CD8-positive, alpha-beta memory T cell (primary cell): ENCODE measurements at regions not wholly inside any gene's neighbourhood (a gene's known extent, or its start where the extent isn't known, plus 50 kb on each side); places are given as distances from the start of the nearest gene placed in this dataset.
A peak's percentile ranks its signal among the peaks of the same experiment; 100 is the strongest.
"Not testable (repeated sequence)": the region's sequence is repeated elsewhere in the genome, so short reads cannot be mapped to it uniquely, and the experiment has no call there.

ENCODE experiments used
- CTCF ChIA-PET: fragments of 350-600 bp; sonication (Branson Sonifier 250); formaldehyde crosslinking; loops from one replicate; lab custom pipeline; 2021; ENCODE audit warnings: antibody characterized with exemption; lab: Charles Lee
- POLR2A ChIA-PET: fragments of 350-600 bp; sonication (Branson Sonifier 250); formaldehyde crosslinking; loops from one replicate; lab custom pipeline; 2021; ENCODE audit warnings: antibody characterized with exemption; lab: Charles Lee
- DNase-seq, 5 donors: peaks; one replicate each; pipeline versions ENCODE4 v3.0.0 to v3.0.0-alpha.2; 2020 to 2022; ENCODE audit warnings: mixed read lengths in 1 of 5
- H3K27ac ChIP-seq: one replicate; pipeline ENCODE4 v1.7.0; 2013; ENCODE audit warnings: low read depth, mild to moderate bottlenecking, low read length, moderate library complexity
- H3K27me3 ChIP-seq: 2 replicates; pipeline ENCODE4 v1.7.0; 2013; ENCODE audit warnings: low read length, mild to moderate bottlenecking; ENCODE audit not compliant: insufficient read depth, poor library complexity, severe bottlenecking
- H3K36me3 ChIP-seq: 2 replicates; pipeline ENCODE4 v1.7.0; 2013; ENCODE audit warnings: mild to moderate bottlenecking, low read length, moderate library complexity; ENCODE audit not compliant: insufficient read depth
- H3K4me1 ChIP-seq: 2 replicates; pipeline ENCODE4 v1.7.0; 2013; ENCODE audit warnings: mild to moderate bottlenecking, low read length, moderate library complexity; ENCODE audit not compliant: insufficient read depth
- H3K4me3 ChIP-seq: 2 replicates; pipeline ENCODE4 v1.7.0; 2013; ENCODE audit warnings: mild to moderate bottlenecking, low read length
- H3K9me3 ChIP-seq: 2 replicates; pipeline ENCODE4 v1.7.0; 2013; ENCODE audit warnings: mild to moderate bottlenecking, low read length
- H3K27ac Mint-ChIP-seq, 8 donors: one replicate each; pipeline ENCODE4 v1.8.0; 2020 to 2021; ENCODE audit warnings: mixed read lengths in 8 of 8, mild to moderate bottlenecking in 6 of 8, inconsistent platforms in 3 of 8, moderate library complexity in 3 of 8
- H3K27me3 Mint-ChIP-seq, 2 donors: one replicate each; pipeline ENCODE4 v1.8.0; 2020 to 2021; ENCODE audit warnings: mixed read lengths in 2 of 2, mild to moderate bottlenecking in 1 of 2, moderate library complexity in 1 of 2
- H3K36me3 Mint-ChIP-seq, 3 donors: one replicate each; pipeline ENCODE4 v1.8.0; 2020 to 2021; ENCODE audit warnings: mixed read lengths in 3 of 3, inconsistent platforms in 1 of 3, mild to moderate bottlenecking in 1 of 3
- H3K4me1 Mint-ChIP-seq, 3 donors: one replicate each; pipeline ENCODE4 v1.8.0; 2020 to 2021; ENCODE audit warnings: mixed read lengths in 3 of 3, inconsistent platforms in 1 of 3, mild to moderate bottlenecking in 1 of 3
- H3K4me3 Mint-ChIP-seq, 7 donors: one replicate each; pipeline ENCODE4 v1.8.0; 2020 to 2021; ENCODE audit warnings: mixed read lengths in 7 of 7, mild to moderate bottlenecking in 6 of 7, moderate library complexity in 4 of 7, inconsistent platforms in 2 of 7
- H3K9me3 Mint-ChIP-seq, 5 donors: one replicate each; pipeline ENCODE4 v1.8.0; 2020 to 2022; ENCODE audit warnings: mixed read lengths in 5 of 5, mild to moderate bottlenecking in 3 of 5, moderate library complexity in 2 of 5, inconsistent platforms in 1 of 5

DNA sequence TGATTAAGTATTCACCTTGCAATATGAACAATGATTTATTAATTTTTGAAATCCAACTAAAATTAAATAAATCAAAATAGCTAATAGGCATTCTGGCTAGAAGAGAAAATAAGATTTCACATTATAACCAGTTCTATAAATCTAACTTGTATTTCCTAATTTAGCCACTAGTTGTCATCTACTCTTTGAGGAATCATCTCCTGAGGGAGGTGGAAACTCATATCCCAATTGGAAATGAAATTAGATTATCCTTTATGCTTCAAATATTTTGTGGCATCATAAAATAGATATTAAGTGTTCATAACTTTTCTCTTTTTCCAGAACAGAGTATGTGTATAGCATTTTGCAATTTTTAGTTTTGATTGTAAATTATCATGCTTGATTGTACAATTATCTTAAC, 558.5 kb upstream of the DIAPH2 start:
- no peaks in the 10 kb centered on the region for H3K4me1 Mint-ChIP-seq
- H3K27ac Mint-ChIP-seq = no peak overlapping the region
- DNase-seq = no peak
- H3K36me3 Mint-ChIP-seq = no peaks in the 10 kb centered on the region
- Histone ChIP-seq H3K4me3 (no peak overlapping the region), H3K36me3 (no peaks in the 10 kb centered on the region), H3K9me3 (no peaks in the 10 kb centered on the region), H3K27me3 (no peaks in the 10 kb centered on the region), H3K4me1 (no peaks in the 10 kb centered on the region), H3K27ac (no peak overlapping the region)
- CTCF ChIA-PET = no interaction called here
- no peaks in the 10 kb centered on the region for H3K27me3 Mint-ChIP-seq
- H3K9me3 Mint-ChIP-seq = peaks cover 0 to 12% (median 0%) of the 10 kb centered on the region in 5 donors
- POLR2A ChIA-PET = no interaction called here
- no peak overlapping the region for H3K4me3 Mint-ChIP-seq

DNA sequence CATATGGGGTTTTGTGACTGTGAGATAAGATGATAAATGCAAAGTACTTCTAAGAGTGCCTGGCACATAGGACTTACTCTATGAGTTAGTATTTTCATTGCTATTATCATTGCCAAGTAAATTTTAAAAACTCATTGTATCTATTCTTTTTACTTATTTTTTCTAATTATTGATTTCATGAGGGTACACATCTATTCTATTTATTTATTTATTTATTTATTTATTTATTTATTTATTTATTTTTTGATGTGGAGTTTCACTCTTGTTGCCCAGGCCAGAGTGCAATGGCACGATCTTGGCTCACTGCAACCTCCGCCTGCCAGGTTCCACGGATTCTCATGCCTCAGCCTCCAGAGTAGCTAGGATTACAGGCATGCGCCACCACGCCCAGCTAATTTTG, 556.6 kb upstream of the DIAPH2 start:
- H3K27ac ChIP-seq, H3K4me1 ChIP-seq, H3K27ac Mint-ChIP-seq, H3K36me3 Mint-ChIP-seq, DNase-seq, H3K4me3 ChIP-seq, POLR2A ChIA-PET, CTCF ChIA-PET, H3K36me3 ChIP-seq, H3K27me3 ChIP-seq, H3K4me3 Mint-ChIP-seq, H3K9me3 ChIP-seq, H3K4me1 Mint-ChIP-seq, H3K27me3 Mint-ChIP-seq: not testable (repeated sequence)
- H3K9me3 Mint-ChIP-seq = peaks cover 0 to 12% (median 0%) of the 10 kb centered on the region in 5 donors

- Histone ChIP-seq H3K27me3 (no peaks in the 10 kb centered on the region), H3K4me3 (no peak overlapping the region), H3K9me3 (no peaks in the 10 kb centered on the region), H3K4me1 (no peaks in the 10 kb centered on the region), H3K36me3 (no peaks in the 10 kb centered on the region), H3K27ac (no peak overlapping the region)
- ChIA-PET POLR2A (no interaction called here), CTCF (no interaction called here)
- H3K9me3 Mint-ChIP-seq = peaks cover 0 to 4% (median 0%) of the 10 kb centered on the region in 5 donors
- H3K36me3 Mint-ChIP-seq = no peaks in the 10 kb centered on the region
- peaks cover 0 to 2% of the 10 kb centered on the region in 2 donors for H3K27me3 Mint-ChIP-seq
- no peak overlapping the region for H3K4me3 Mint-ChIP-seq
- H3K27ac Mint-ChIP-seq = peak overlapping the region in 1 of 8 donors; percentile 36
- H3K4me1 Mint-ChIP-seq = no peaks in the 10 kb centered on the region
- DNase-seq = no peak
Measured at GRCh38 chrX:96140796-96141195, 543.8 kb upstream of the DIAPH2 start.

DNA sequence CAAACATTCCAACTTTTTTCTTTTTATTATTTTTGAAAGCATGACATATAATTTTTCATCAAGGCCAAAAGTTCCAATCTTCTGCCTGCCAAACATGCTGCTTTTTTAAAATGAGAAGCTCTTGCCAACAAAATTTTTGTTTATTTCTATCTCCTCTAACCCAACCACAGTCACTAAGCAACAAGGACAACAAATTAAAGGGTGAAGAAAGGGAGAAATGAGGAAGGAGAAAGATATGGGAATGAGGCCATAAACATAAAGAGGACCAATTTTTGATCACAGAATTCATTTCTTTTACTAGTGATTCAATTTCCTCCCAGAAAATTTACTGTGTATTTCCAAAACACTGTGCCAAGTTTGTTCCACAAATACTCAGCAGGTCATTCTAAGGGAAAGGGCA, 537.0 kb upstream of the DIAPH2 start:
- Mint-ChIP-seq H3K36me3 (no peaks in the 10 kb centered on the region), H3K27ac (no peak overlapping the region), H3K4me1 (no peaks in the 10 kb centered on the region), H3K27me3 (no peaks in the 10 kb centered on the region), H3K9me3 (peaks cover 2 to 6% (median 3%) of the 10 kb centered on the region in 5 donors), H3K4me3 (no peak overlapping the region)
- Histone ChIP-seq H3K4me1 (no peaks in the 10 kb centered on the region), H3K9me3 (no peaks in the 10 kb centered on the region), H3K27me3 (no peaks in the 10 kb centered on the region), H3K36me3 (no peaks in the 10 kb centered on the region), H3K4me3 (no peak overlapping the region), H3K27ac (no peak overlapping the region)
- ChIA-PET POLR2A (no interaction called here), CTCF (no interaction called here)
- no peak for DNase-seq

DNA sequence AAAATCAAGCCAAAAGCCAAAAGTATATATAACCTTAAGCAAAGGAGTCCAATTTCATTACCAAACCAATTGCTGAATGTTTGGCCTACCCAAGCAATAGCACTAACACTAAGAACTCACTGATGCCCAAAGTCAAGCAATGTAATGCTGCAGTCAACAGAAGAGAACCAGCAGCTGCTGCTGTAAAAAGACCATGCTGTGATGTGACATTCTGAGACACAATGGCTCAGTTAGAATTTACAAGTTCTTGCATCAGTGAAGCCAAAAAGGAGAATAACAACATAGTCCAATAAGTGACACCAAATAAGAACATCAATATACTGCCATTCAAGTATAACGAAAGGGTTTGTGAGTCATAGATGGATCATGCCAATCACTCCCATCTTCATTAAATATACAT, 514.0 kb upstream of the DIAPH2 start:
- DNase-seq = no peak
- no peaks in the 10 kb centered on the region for H3K9me3 ChIP-seq
- ChIA-PET POLR2A (no interaction called here), CTCF (no interaction called here)
- H3K36me3 ChIP-seq = no peaks in the 10 kb centered on the region
- no peak overlapping the region for H3K4me3 ChIP-seq
- H3K27ac ChIP-seq = no peak overlapping the region
- H3K27me3 ChIP-seq = no peaks in the 10 kb centered on the region
- no peaks in the 10 kb centered on the region for H3K4me1 ChIP-seq
- no peaks in the 10 kb centered on the region for H3K36me3 Mint-ChIP-seq
- no peak overlapping the region for H3K4me3 Mint-ChIP-seq
- no peaks in the 10 kb centered on the region for H3K27me3 Mint-ChIP-seq
- peaks cover 0 to 1% (median 0%) of the 10 kb centered on the region in 5 donors for H3K9me3 Mint-ChIP-seq
- no peak overlapping the region for H3K27ac Mint-ChIP-seq
- no peaks in the 10 kb centered on the region for H3K4me1 Mint-ChIP-seq

GRCh38 chrX:96176921-96177320, 507.7 kb upstream of the DIAPH2 start:
- ChIA-PET POLR2A (no interaction called here), CTCF (no interaction called here)
- no peaks in the 10 kb centered on the region for H3K4me1 Mint-ChIP-seq
- H3K4me3 Mint-ChIP-seq = no peak overlapping the region
- DNase-seq = no peak
- H3K9me3 ChIP-seq = no peaks in the 10 kb centered on the region
- no peak overlapping the region for H3K27ac Mint-ChIP-seq
- no peaks in the 10 kb centered on the region for H3K36me3 Mint-ChIP-seq
- H3K4me1 ChIP-seq = no peaks in the 10 kb centered on the region
- H3K27me3 Mint-ChIP-seq = no peaks in the 10 kb centered on the region
- H3K27ac ChIP-seq = no peak overlapping the region
- H3K27me3 ChIP-seq = no peaks in the 10 kb centered on the region
- H3K4me3 ChIP-seq = no peak overlapping the region
- H3K9me3 Mint-ChIP-seq = peaks cover 0 to 2% (median 0%) of the 10 kb centered on the region in 5 donors
- no peaks in the 10 kb centered on the region for H3K36me3 ChIP-seq

- no peak for DNase-seq
- Histone ChIP-seq H3K9me3 (no peaks in the 10 kb centered on the region), H3K27me3 (no peaks in the 10 kb centered on the region), H3K36me3 (no peaks in the 10 kb centered on the region), H3K27ac (no peak overlapping the region), H3K4me1 (no peaks in the 10 kb centered on the region), H3K4me3 (no peak overlapping the region)
- Mint-ChIP-seq H3K9me3 (peaks cover 0 to 5% (median 0%) of the 10 kb centered on the region in 5 donors), H3K4me1 (no peaks in the 10 kb centered on the region), H3K27ac (no peak overlapping the region), H3K27me3 (peaks cover 0 to 4% of the 10 kb centered on the region in 2 donors), H3K4me3 (no peak overlapping the region), H3K36me3 (no peaks in the 10 kb centered on the region)
- ChIA-PET POLR2A (no interaction called here), CTCF (no interaction called here)
Measured at GRCh38 chrX:96181605-96182004, 503.0 kb upstream of the DIAPH2 start.

GRCh38 chrX:96182366-96182765, 502.3 kb upstream of the DIAPH2 start:
- no peaks in the 10 kb centered on the region for H3K36me3 ChIP-seq
- no peak overlapping the region for H3K27ac ChIP-seq
- Mint-ChIP-seq H3K4me1 (no peaks in the 10 kb centered on the region), H3K9me3 (peaks cover 0 to 8% (median 3%) of the 10 kb centered on the region in 5 donors), H3K4me3 (no peak overlapping the region), H3K27me3 (peaks cover 0 to 4% of the 10 kb centered on the region in 2 donors), H3K27ac (no peak overlapping the region), H3K36me3 (no peaks in the 10 kb centered on the region)
- no peaks in the 10 kb centered on the region for H3K4me1 ChIP-seq
- H3K27me3 ChIP-seq = no peaks in the 10 kb centered on the region
- no peak overlapping the region for H3K4me3 ChIP-seq
- CTCF ChIA-PET = no interaction called here
- POLR2A ChIA-PET = no interaction called here
- H3K9me3 ChIP-seq = no peaks in the 10 kb centered on the region
- DNase-seq = no peak

DNA sequence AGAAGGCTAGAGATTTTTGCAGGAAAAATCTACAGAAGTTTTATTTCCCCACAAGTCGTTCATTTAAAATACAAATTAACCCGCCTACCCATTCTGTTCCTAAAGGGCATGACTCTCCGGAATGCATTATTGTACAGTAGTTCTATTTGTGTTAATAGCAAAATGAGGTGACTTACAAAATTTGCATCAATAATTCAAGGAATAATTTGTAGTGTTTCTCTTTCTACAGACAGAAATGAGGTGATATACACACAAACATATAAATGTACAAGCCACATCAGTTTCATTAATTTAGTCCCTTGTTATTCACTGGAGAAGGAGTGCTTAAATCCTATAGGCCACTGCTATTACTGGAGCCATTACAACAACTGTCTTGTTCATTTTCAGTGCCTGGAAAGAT, 501.3 kb upstream of the DIAPH2 start:
- Mint-ChIP-seq H3K4me1 (no peaks in the 10 kb centered on the region), H3K27ac (no peak overlapping the region), H3K4me3 (no peak overlapping the region), H3K27me3 (peaks cover 0 to 4% of the 10 kb centered on the region in 2 donors), H3K9me3 (peaks cover 0 to 5% (median 3%) of the 10 kb centered on the region in 5 donors), H3K36me3 (no peaks in the 10 kb centered on the region)
- DNase-seq = no peak
- H3K27me3 ChIP-seq = no peaks in the 10 kb centered on the region
- no peaks in the 10 kb centered on the region for H3K9me3 ChIP-seq
- no peaks in the 10 kb centered on the region for H3K36me3 ChIP-seq
- CTCF ChIA-PET = no interaction called here
- no peaks in the 10 kb centered on the region for H3K4me1 ChIP-seq
- H3K27ac ChIP-seq = no peak overlapping the region
- no peak overlapping the region for H3K4me3 ChIP-seq
- POLR2A ChIA-PET = no interaction called here
